ENCODE measurements at regions not wholly inside any gene's neighbourhood (a gene's known extent, or its start where the extent isn't known, plus 50 kb on each side); places are given as distances from the start of the nearest gene placed in this dataset.

GRCh38 chr7:424301-424935 lies 95.2 kb downstream of the PDGFA start:
- no peak for DNase-seq (ENCODE audit: low read depth)

GRCh38 chr7:424961-425793 lies 94.5 kb downstream of the PDGFA start:
- DNase-seq (ENCODE audit: low read depth), result no peak

GRCh38 chr7:425794-426188 lies 93.9 kb downstream of the PDGFA start:
- DNase-seq (ENCODE audit: low read depth), result no peak

GRCh38 chr7:426510-426909 lies 93.1 kb downstream of the PDGFA start:
- no peak for DNase-seq (ENCODE audit: low read depth)

GRCh38 chr7:427506-428103 lies 92.0 kb downstream of the PDGFA start:
- no peak for DNase-seq (ENCODE audit: low read depth)

GRCh38 chr7:428387-428786 lies 91.3 kb downstream of the PDGFA start:
- no peak for DNase-seq (ENCODE audit: low read depth)

- DNase-seq (ENCODE audit: low read depth), result no peak
Measured at GRCh38 chr7:428927-429827, 90.5 kb downstream of the PDGFA start.

- no peak for DNase-seq (ENCODE audit: low read depth)
Measured at GRCh38 chr7:429828-430180, 89.8 kb downstream of the PDGFA start.

- DNase-seq (ENCODE audit: low read depth), result no peak
Measured at GRCh38 chr7:431041-431440, 88.6 kb downstream of the PDGFA start.

GRCh38 chr7:431658-432111 lies 88.0 kb downstream of the PDGFA start:
- DNase-seq (ENCODE audit: low read depth), result no peak

- no peak for DNase-seq (ENCODE audit: low read depth)
Measured at GRCh38 chr7:432256-432655, 87.4 kb downstream of the PDGFA start.

GRCh38 chr7:432933-433332 lies 86.7 kb downstream of the PDGFA start:
- no peak for DNase-seq (ENCODE audit: low read depth)

- DNase-seq (ENCODE audit: low read depth), result no peak
Measured at GRCh38 chr7:433558-433957, 86.1 kb downstream of the PDGFA start.

- no peak for DNase-seq (ENCODE audit: low read depth)
Measured at GRCh38 chr7:434891-435629, 84.6 kb downstream of the PDGFA start.

GRCh38 chr7:435630-436366 lies 83.8 kb downstream of the PDGFA start:
- DNase-seq (ENCODE audit: low read depth), result no peak

- no peak for DNase-seq (ENCODE audit: low read depth)
Measured at GRCh38 chr7:436367-437128, 83.1 kb downstream of the PDGFA start.

GRCh38 chr7:437329-438251 lies 82.1 kb downstream of the PDGFA start:
- no peak for DNase-seq (ENCODE audit: low read depth)

- no peak for DNase-seq (ENCODE audit: low read depth)
Measured at GRCh38 chr7:438361-438760, 81.3 kb downstream of the PDGFA start.

- DNase-seq (ENCODE audit: low read depth), result no peak
Measured at GRCh38 chr7:438916-439315, 80.7 kb downstream of the PDGFA start.
